ENCODE measurements at regions not wholly inside any gene's neighbourhood (a gene's known extent, or its start where the extent isn't known, plus 50 kb on each side); places are given as distances from the start of the nearest gene placed in this dataset.

DNA sequence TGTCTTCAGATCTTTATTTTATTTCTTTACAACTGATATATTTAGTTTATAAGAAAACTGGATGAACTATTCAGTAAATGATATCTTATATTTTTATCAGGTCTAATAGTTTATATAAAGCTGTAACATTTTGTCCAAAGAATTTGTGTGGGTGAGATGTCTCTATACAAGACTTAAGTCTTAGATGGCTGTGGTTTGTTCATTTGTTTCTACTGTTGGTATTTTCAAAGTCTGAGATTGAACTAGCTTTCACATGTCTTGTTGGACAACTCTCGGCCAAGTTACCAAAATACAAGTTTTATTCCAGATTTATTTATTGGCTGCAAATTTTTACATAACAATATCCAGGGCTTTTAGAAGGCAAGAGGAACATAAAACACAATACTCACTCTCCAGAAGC, 286.0 kb downstream of the NR2F1-AS1 start:
- TF ChIP-seq, protein P1, sequence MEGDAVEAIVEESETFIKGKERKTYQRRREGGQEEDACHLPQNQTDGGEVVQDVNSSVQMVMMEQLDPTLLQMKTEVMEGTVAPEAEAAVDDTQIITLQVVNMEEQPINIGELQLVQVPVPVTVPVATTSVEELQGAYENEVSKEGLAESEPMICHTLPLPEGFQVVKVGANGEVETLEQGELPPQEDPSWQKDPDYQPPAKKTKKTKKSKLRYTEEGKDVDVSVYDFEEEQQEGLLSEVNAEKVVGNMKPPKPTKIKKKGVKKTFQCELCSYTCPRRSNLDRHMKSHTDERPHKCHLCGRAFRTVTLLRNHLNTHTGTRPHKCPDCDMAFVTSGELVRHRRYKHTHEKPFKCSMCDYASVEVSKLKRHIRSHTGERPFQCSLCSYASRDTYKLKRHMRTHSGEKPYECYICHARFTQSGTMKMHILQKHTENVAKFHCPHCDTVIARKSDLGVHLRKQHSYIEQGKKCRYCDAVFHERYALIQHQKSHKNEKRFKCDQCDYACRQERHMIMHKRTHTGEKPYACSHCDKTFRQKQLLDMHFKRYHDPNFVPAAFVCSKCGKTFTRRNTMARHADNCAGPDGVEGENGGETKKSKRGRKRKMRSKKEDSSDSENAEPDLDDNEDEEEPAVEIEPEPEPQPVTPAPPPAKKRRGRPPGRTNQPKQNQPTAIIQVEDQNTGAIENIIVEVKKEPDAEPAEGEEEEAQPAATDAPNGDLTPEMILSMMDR (IDR thresholded peaks at IDR 0.05): no peak
- no peak for TF ChIP-seq POLR2A (IDR thresholded peaks at IDR 0.05)
- TF ChIP-seq EP300 (IDR thresholded peaks at IDR 0.05): no peak
